Vagina (tissue), 2 donors: ENCODE measurements at regions not wholly inside any gene's neighbourhood (a gene's known extent, or its start where the extent isn't known, plus 50 kb on each side); places are given as distances from the start of the nearest gene placed in this dataset.
A peak's percentile ranks its signal among the peaks of the same experiment; 100 is the strongest.

Experiments used
- DNase-seq, 2 donors: peaks; one replicate each; pipeline ENCODE4 v3.0.0-alpha.2; 2017; ENCODE audit errors: extremely low spot score in 2 of 2
- H3K27ac ChIP-seq: fragments of 200-600 bp; sonication (generic); one replicate; pipeline ENCODE4 v1.5.1; 2019
- H3K27me3 ChIP-seq: fragments of 200-600 bp; sonication (generic); one replicate; pipeline ENCODE4 v1.5.1; 2019
- H3K36me3 ChIP-seq, 2 donors: fragments of 200-600 bp; sonication (generic); one replicate each; pipeline ENCODE4 v1.5.1; 2017 to 2019
- H3K4me1 ChIP-seq: fragments of 200-600 bp; sonication (generic); one replicate; pipeline ENCODE4 v1.5.1; 2019
- H3K4me3 ChIP-seq, 2 donors: fragments of 200-600 bp; sonication (generic); 1 replicate in 1 of 2; 2 replicates in 1 of 2; pipeline ENCODE4 v1.5.1; 2016 to 2019
- H3K9me3 ChIP-seq: fragments of 200-600 bp; sonication (generic); one replicate; pipeline ENCODE4 v1.5.1; 2019
- POLR2A ChIP-seq, 2 donors: fragments of 450-650 bp; IDR thresholded peaks; one replicate each; pipeline ENCODE4 v1.6.1; 2017; ENCODE audit warnings: antibody characterized with exemption in 2 of 2, mild to moderate bottlenecking in 2 of 2, moderate library complexity in 2 of 2
- POLR2AphosphoS5 ChIP-seq, 2 donors: sonication (generic); formaldehyde crosslinking; IDR thresholded peaks; one replicate each; pipeline ENCODE4 v1.9.0; 2017; ENCODE audit warnings: antibody characterized with exemption in 2 of 2, mild to moderate bottlenecking in 2 of 2, low read depth in 1 of 2; ENCODE audit not compliant: insufficient read depth in 1 of 2
- intact Hi-C: fragments of 100-400 bp; cut with DNase I; formaldehyde crosslinking; loops from one replicate; pipeline ENCODE4 v1.15.1; 2023
- TF ChIP-seq, protein P1 (sequence below), 3 experiments: fragments of 450-650 bp in 2 of 3; fragments of 200-600 bp in 1 of 3; sonication (generic) in 1 of 3; IDR thresholded peaks; one replicate each; pipeline ENCODE4 v1.5.1; 2017 to 2019; ENCODE audit warnings: antibody characterized with exemption in 3 of 3, mild to moderate bottlenecking in 2 of 3, moderate library complexity in 2 of 3

- H3K27me3 ChIP-seq, result no peaks in the 10 kb centered on the region
- no peak for TF ChIP-seq POLR2A (IDR thresholded peaks at IDR 0.05)
- TF ChIP-seq, protein P1, sequence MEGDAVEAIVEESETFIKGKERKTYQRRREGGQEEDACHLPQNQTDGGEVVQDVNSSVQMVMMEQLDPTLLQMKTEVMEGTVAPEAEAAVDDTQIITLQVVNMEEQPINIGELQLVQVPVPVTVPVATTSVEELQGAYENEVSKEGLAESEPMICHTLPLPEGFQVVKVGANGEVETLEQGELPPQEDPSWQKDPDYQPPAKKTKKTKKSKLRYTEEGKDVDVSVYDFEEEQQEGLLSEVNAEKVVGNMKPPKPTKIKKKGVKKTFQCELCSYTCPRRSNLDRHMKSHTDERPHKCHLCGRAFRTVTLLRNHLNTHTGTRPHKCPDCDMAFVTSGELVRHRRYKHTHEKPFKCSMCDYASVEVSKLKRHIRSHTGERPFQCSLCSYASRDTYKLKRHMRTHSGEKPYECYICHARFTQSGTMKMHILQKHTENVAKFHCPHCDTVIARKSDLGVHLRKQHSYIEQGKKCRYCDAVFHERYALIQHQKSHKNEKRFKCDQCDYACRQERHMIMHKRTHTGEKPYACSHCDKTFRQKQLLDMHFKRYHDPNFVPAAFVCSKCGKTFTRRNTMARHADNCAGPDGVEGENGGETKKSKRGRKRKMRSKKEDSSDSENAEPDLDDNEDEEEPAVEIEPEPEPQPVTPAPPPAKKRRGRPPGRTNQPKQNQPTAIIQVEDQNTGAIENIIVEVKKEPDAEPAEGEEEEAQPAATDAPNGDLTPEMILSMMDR (IDR thresholded peaks at IDR 0.05), result no peak
- no peaks in the 10 kb centered on the region for H3K36me3 ChIP-seq
- peak in 1 of 2 donors; percentile 84 for DNase-seq
- no peaks in the 10 kb centered on the region for H3K9me3 ChIP-seq
- no peak overlapping the region for H3K27ac ChIP-seq
- peaks cover 17% of the 10 kb centered on the region for H3K4me1 ChIP-seq
- H3K4me3 ChIP-seq, result no peak overlapping the region
- intact Hi-C loops, result no loop called here
Measured at GRCh38 chr17:73947966-73948355, 255.5 kb upstream of the RPL38 start.

- TF ChIP-seq POLR2A (IDR thresholded peaks at IDR 0.05), result no peak
- TF ChIP-seq POLR2AphosphoS5 (IDR thresholded peaks at IDR 0.05; ENCODE audit: insufficient read depth in 1 of 2, low read depth in 1 of 2), result no peak
- TF ChIP-seq, protein P1 (IDR thresholded peaks at IDR 0.05), result no peak
- Histone ChIP-seq H3K9me3 (no peaks in the 10 kb centered on the region), H3K4me3 (no peak overlapping the region), H3K4me1 (peaks cover 16% of the 10 kb centered on the region), H3K27ac (no peak overlapping the region), H3K36me3 (no peaks in the 10 kb centered on the region), H3K27me3 (no peaks in the 10 kb centered on the region)
- intact Hi-C loops, result no loop called here
- no peak for DNase-seq
Measured at GRCh38 chr17:73949903-73950592, 253.4 kb upstream of the RPL38 start.

GRCh38 chr17:73950593-73950914, 252.9 kb upstream of the RPL38 start:
- TF ChIP-seq POLR2AphosphoS5 (IDR thresholded peaks at IDR 0.05; ENCODE audit: insufficient read depth in 1 of 2, low read depth in 1 of 2) (no peak), POLR2A (IDR thresholded peaks at IDR 0.05) (no peak)
- TF ChIP-seq, protein P1 (IDR thresholded peaks at IDR 0.05), result no peak
- H3K36me3 ChIP-seq, result no peaks in the 10 kb centered on the region
- no peak overlapping the region for H3K27ac ChIP-seq
- H3K4me1 ChIP-seq, result peaks cover 18% of the 10 kb centered on the region
- intact Hi-C loops, result no loop called here
- no peak for DNase-seq
- no peaks in the 10 kb centered on the region for H3K27me3 ChIP-seq
- H3K9me3 ChIP-seq, result no peaks in the 10 kb centered on the region
- no peak overlapping the region for H3K4me3 ChIP-seq

DNA sequence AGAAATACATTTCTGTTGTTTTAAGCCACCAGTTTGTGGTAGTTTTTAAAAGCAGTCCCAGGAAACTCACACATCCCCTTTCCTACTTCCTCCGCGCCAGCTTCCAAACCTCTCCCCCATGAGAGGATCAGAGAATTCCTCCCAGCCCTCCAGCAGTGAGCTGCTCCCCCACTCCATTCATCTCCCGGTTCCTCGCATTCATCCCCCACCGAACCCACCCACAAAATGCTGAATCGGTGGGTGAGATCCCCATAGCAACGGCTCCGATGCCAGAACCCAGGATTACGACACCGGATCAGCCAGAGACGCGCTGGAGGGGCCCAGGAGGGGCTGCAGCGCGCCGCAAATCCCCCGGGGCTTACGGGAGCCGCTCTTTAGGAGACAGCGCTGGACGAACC, 251.4 kb upstream of the RPL38 start:
- H3K27ac ChIP-seq, result no peak overlapping the region
- no peaks in the 10 kb centered on the region for H3K36me3 ChIP-seq
- intact Hi-C loops, result no loop called here
- H3K27me3 ChIP-seq, result no peaks in the 10 kb centered on the region
- H3K4me1 ChIP-seq, result peaks cover 24% of the 10 kb centered on the region
- H3K4me3 ChIP-seq, result peak overlapping the region; percentile 35 to 39
- no peaks in the 10 kb centered on the region for H3K9me3 ChIP-seq
- DNase-seq, result no peak
- TF ChIP-seq POLR2A (IDR thresholded peaks at IDR 0.05), result no peak
- TF ChIP-seq, protein P1 (IDR thresholded peaks at IDR 0.05), result no peak
- TF ChIP-seq POLR2AphosphoS5 (IDR thresholded peaks at IDR 0.05; ENCODE audit: insufficient read depth in 1 of 2, low read depth in 1 of 2), result no peak

DNA sequence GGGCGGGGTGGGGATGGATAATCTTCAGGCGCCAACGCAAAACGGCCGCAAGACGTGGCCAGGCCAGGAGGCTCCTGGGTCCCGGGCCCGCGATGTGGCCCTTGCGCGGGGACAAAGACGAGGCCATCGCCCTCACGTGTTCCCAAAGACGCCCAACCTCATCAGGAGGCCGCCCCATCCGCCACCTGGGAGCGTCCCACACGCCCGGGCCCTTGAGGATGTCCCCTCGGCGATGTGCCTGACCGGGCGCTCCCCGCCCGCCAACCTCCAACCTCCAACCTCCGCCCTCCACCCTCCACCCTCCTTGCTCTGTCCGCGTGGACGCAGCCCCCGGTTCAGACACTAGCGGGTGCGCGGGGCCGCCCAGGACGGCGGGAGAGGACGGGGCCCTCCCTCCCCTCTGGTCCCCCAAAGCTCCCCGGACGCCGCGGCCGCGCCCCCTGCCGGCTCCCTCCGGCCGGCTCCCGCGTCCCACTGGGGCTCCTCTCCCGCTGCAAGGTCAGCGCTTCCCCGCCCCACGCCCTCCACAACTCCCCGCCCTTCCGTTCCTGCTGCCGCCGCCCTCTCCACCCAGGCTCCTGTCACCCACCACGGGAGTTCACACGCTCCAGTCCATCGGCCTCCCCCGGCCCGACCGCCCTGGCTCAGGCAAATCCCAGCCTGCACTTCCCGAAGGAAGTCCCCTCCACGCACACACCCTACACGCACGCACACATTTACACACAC, 250.8 kb upstream of the RPL38 start:
- intact Hi-C loops, result no loop called here
- no peak for TF ChIP-seq POLR2AphosphoS5 (IDR thresholded peaks at IDR 0.05; ENCODE audit: insufficient read depth in 1 of 2, low read depth in 1 of 2)
- TF ChIP-seq POLR2A (IDR thresholded peaks at IDR 0.05), result no peak
- TF ChIP-seq, protein P1 (IDR thresholded peaks at IDR 0.05), result no peak
- peak overlapping the region; percentile 35 to 39 for H3K4me3 ChIP-seq
- DNase-seq, result no peak
- H3K36me3 ChIP-seq, result no peaks in the 10 kb centered on the region
- H3K4me1 ChIP-seq, result peaks cover 24% of the 10 kb centered on the region
- H3K27ac ChIP-seq, result no peak overlapping the region
- no peaks in the 10 kb centered on the region for H3K9me3 ChIP-seq
- no peaks in the 10 kb centered on the region for H3K27me3 ChIP-seq
